OCI-LY1 (cell line): ENCODE measurements at regions not wholly inside any gene's neighbourhood (a gene's known extent, or its start where the extent isn't known, plus 50 kb on each side); places are given as distances from the start of the nearest gene placed in this dataset.

ENCODE experiments used
- CTCF ChIP-seq: fragments of 200-600 bp; sonication (generic), shearing (Covaris generic); IDR thresholded peaks from 2 replicates; pipeline ENCODE4 v1.5.1; 2017; ENCODE audit warnings: mild to moderate bottlenecking, antibody characterized with exemption, low read length, moderate library complexity, mixed read lengths
- EZH2 ChIP-seq: fragments of 200-600 bp; sonication (generic), shearing (Covaris generic); IDR thresholded peaks from 2 replicates; pipeline ENCODE4 v1.8.0; 2017; ENCODE audit warnings: borderline replicate concordance, mixed run types, mild to moderate bottlenecking, antibody characterized with exemption, low read length, moderate library complexity, mixed read lengths

GRCh38 chr2:237158194-237158593 lies 72.5 kb downstream of the COPS8 start:
- TF ChIP-seq EZH2 (no peak), CTCF (no peak)
